ENCODE measurements at regions not wholly inside any gene's neighbourhood (a gene's known extent, or its start where the extent isn't known, plus 50 kb on each side); places are given as distances from the start of the nearest gene placed in this dataset.

DNA sequence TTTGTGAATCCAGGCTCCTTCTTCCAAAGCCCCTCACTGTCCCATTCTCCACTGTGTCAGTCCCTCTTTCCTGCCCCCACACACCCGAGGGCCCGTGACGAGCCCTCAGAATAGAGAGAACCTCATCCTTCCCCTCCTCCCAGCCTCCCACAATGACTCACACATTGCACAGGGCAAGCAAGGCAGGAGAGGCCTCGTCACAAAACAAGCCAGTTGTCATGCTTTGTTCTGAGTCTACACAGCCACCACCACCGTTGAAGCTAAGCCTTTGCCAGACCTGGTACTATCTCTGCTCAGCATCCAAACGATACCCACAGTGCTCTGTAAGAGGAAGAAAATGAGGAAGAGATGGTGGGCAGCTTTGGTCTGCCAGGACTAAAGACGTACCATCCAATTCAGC, 142.2 kb upstream of the ZNF366 start:
- DNase-seq: no peak
- no peaks in the 10 kb centered on the region for H3K4me1 ChIP-seq
- intact Hi-C loops (cut with DNase I): no loop called here
- no peak for TF ChIP-seq POLR2A (IDR thresholded peaks at IDR 0.05)
- TF ChIP-seq, protein P1, sequence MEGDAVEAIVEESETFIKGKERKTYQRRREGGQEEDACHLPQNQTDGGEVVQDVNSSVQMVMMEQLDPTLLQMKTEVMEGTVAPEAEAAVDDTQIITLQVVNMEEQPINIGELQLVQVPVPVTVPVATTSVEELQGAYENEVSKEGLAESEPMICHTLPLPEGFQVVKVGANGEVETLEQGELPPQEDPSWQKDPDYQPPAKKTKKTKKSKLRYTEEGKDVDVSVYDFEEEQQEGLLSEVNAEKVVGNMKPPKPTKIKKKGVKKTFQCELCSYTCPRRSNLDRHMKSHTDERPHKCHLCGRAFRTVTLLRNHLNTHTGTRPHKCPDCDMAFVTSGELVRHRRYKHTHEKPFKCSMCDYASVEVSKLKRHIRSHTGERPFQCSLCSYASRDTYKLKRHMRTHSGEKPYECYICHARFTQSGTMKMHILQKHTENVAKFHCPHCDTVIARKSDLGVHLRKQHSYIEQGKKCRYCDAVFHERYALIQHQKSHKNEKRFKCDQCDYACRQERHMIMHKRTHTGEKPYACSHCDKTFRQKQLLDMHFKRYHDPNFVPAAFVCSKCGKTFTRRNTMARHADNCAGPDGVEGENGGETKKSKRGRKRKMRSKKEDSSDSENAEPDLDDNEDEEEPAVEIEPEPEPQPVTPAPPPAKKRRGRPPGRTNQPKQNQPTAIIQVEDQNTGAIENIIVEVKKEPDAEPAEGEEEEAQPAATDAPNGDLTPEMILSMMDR (IDR thresholded peaks at IDR 0.05): no peak
- no peaks in the 10 kb centered on the region for H3K36me3 ChIP-seq
- no peaks in the 10 kb centered on the region for H3K9me3 ChIP-seq
- no peaks in the 10 kb centered on the region for H3K27me3 ChIP-seq
- WGBS, 2 donors: 86 to 88% methylated on average over 7 of the region's 7 CpGs
- H3K4me3 ChIP-seq (replicated peaks in 1 of 3): no peak overlapping the region
- no peak overlapping the region for H3K27ac ChIP-seq

DNA sequence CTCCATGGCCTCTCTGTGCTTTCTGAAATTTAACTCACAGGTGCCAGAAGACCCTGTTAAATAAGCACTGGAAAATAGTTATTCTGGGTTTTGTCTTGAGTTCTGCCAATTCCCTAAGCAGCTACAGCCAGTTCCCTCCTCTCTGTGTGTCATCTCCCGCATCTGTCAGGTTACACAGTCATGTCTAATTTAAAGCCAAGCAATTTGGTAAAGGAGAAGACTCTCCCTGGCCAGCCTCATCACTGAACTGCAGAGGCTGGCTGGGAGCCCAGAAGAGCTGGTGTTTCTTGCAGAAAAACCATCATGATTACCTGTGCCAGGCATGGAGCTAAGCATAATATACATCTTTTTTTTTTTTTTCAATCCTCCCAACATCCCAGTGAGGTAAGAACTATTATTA, 141.3 kb upstream of the ZNF366 start:
- intact Hi-C loops (cut with DNase I): no loop called here
- H3K36me3 ChIP-seq: no peaks in the 10 kb centered on the region
- WGBS, 2 donors: 81 to 88% methylated on average over 1 of the region's 1 CpG
- H3K27me3 ChIP-seq: no peaks in the 10 kb centered on the region
- no peaks in the 10 kb centered on the region for H3K9me3 ChIP-seq
- H3K4me3 ChIP-seq (replicated peaks in 1 of 3): no peak overlapping the region
- DNase-seq: no peak
- no peak overlapping the region for H3K27ac ChIP-seq
- TF ChIP-seq, protein P1 (IDR thresholded peaks at IDR 0.05): no peak
- TF ChIP-seq POLR2A (IDR thresholded peaks at IDR 0.05): no peak
- no peaks in the 10 kb centered on the region for H3K4me1 ChIP-seq

- no peak for DNase-seq
- TF ChIP-seq POLR2A (IDR thresholded peaks at IDR 0.05): no peak
- TF ChIP-seq, protein P1 (IDR thresholded peaks at IDR 0.05): no peak
- Histone ChIP-seq H3K27ac (no peak overlapping the region), H3K4me3 (replicated peaks in 1 of 3) (no peak overlapping the region), H3K36me3 (no peaks in the 10 kb centered on the region), H3K9me3 (no peaks in the 10 kb centered on the region), H3K27me3 (no peaks in the 10 kb centered on the region), H3K4me1 (no peaks in the 10 kb centered on the region)
- WGBS, 2 donors: 76 to 85% methylated on average over 2 of the region's 2 CpGs
- intact Hi-C loops (cut with DNase I): no loop called here
Measured at GRCh38 chr5:72647806-72648205, 140.6 kb upstream of the ZNF366 start.

DNA sequence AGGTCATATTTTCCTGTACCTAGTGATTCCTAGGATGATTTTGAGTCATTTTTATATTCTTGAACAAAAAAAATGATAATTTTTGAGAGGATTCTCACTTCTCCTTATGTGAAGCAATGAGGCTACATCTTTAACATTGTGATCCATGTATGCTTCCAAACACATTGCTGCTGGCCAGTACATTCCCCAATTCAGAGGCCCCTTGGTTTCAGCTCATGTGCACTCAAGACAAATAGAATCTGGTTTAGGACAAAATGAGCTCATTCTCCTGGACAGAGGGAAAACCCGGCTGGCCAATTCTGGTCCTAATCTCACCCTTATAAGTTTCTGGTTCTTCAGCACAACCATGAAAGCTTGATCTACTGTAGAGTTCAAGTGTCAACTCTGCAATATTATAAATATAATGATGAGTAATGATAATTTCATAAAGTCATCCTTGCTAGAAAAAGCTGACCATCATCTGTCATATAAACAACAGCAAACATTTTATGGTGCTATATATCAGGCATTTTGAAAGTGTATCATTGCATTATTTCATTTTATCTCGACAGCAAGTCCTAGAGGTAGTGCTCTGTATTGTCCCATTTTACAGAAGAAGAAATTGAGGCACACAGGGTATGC, 139.1 kb upstream of the ZNF366 start:
- intact Hi-C loops (cut with DNase I): no loop called here
- Histone ChIP-seq H3K27ac (no peak overlapping the region), H3K36me3 (no peaks in the 10 kb centered on the region), H3K9me3 (no peaks in the 10 kb centered on the region), H3K4me1 (no peaks in the 10 kb centered on the region), H3K27me3 (no peaks in the 10 kb centered on the region), H3K4me3 (replicated peaks in 1 of 3) (no peak overlapping the region)
- WGBS, 2 donors: 79 to 80% methylated on average over 2 of the region's 2 CpGs
- no peak for TF ChIP-seq POLR2A (IDR thresholded peaks at IDR 0.05)
- TF ChIP-seq, protein P1 (IDR thresholded peaks at IDR 0.05): no peak
- DNase-seq: no peak

DNA sequence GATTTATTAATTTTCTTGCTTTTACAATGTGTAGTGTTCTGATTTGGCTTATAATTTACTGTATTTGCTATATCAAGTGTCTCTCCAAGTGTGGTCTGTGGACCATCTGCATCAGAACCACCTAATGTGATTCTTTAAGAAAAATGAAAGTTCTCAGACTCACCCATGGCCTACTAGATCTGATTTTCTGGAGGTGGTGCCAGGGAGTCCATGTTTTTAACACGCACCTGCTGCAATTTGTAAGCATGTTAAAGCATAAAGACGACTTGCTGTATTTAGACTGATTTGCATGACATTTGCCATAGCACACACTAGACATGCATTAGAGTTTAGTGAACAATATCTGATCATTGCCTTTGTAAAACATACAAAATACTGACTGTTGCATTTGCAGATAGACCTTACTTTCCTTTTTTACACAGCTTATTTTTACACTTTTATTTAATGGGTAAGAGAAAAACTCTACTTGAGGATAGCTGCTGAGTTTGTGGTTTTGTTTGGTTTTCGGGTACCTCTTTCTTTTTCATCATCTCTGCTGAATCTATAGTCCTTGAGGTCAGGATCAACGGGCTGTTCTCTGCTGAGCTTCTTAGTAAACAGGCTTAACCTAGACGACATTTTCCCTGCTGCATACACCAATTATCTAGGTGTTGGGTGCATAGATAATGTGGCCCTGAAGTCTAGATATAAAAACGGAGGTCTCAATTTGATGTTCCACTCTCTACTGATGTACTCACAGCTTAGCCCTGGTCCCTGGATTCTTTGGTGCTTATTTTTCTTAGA, 138.0 kb upstream of the ZNF366 start:
- DNase-seq: no peak
- 78 to 83% methylated on average over 6 of the region's 6 CpGs for WGBS, 2 donors
- H3K27ac ChIP-seq: no peak overlapping the region
- TF ChIP-seq POLR2A (IDR thresholded peaks at IDR 0.05): no peak
- TF ChIP-seq, protein P1 (IDR thresholded peaks at IDR 0.05): no peak
- no peak overlapping the region for H3K4me3 ChIP-seq (replicated peaks in 1 of 3)
- no peaks in the 10 kb centered on the region for H3K9me3 ChIP-seq
- no peaks in the 10 kb centered on the region for H3K27me3 ChIP-seq
- no peaks in the 10 kb centered on the region for H3K4me1 ChIP-seq
- intact Hi-C loops (cut with DNase I): no loop called here
- H3K36me3 ChIP-seq: no peaks in the 10 kb centered on the region

All from thyroid gland (tissue), 4 donors.